Neural cell (in vitro differentiated cells): ENCODE measurements at regions not wholly inside any gene's neighbourhood (a gene's known extent, or its start where the extent isn't known, plus 50 kb on each side); places are given as distances from the start of the nearest gene placed in this dataset.

ENCODE experiments used
- H2AFZ ChIP-seq: fragments of 200-600, 300-800 bp; sonication (generic), shearing (Covaris generic); 2 replicates; pipeline ENCODE4 v1.6.0; 2014; ENCODE audit warnings: low read depth, mild to moderate bottlenecking, antibody characterized with exemption, low read length, moderate library complexity
- H3F3A ChIP-seq: fragments of 200-600 bp; shearing (Covaris generic); 2 replicates; pipeline ENCODE4 v1.6.1; 2016; ENCODE audit warnings: mild to moderate bottlenecking, moderate library complexity, mixed read lengths, antibody characterized with exemption, low read length; ENCODE audit not compliant: insufficient read depth, poor library complexity, severe bottlenecking
- H3K27ac ChIP-seq: fragments of 200-600, 300-800 bp; sonication (generic), shearing (Covaris generic); 2 replicates; pipeline ENCODE4 v1.5.1; 2014; ENCODE audit warnings: mild to moderate bottlenecking, low read length, moderate library complexity
- H3K27me3 ChIP-seq: fragments of 300-800, 200-600 bp; sonication (generic), shearing (Covaris generic); 2 replicates; pipeline ENCODE4 v1.6.0; 2014; ENCODE audit warnings: mild to moderate bottlenecking, low read depth, low read length, moderate library complexity; ENCODE audit not compliant: insufficient read depth
- H3K36me3 ChIP-seq: fragments of 300-800, 200-600 bp; sonication (generic), shearing (Covaris generic); 2 replicates; pipeline ENCODE4 v1.5.1; 2014; ENCODE audit warnings: mild to moderate bottlenecking, antibody characterized with exemption, low read length, moderate library complexity; ENCODE audit not compliant: insufficient read depth
- H3K4me2 ChIP-seq: fragments of 300-800, 200-600 bp; sonication (generic), shearing (Covaris generic); 2 replicates; pipeline ENCODE4 v1.6.0; 2014; ENCODE audit warnings: mild to moderate bottlenecking, low read length
- H3K4me3 ChIP-seq: fragments of 300-800, 200-600 bp; sonication (generic), shearing (Covaris generic); 2 replicates; pipeline ENCODE4 v1.5.1; 2014; ENCODE audit warnings: mild to moderate bottlenecking, low read length, moderate library complexity
- H3K79me2 ChIP-seq: fragments of 200-600 bp; shearing (Covaris generic); replicated peaks from 2 replicates; pipeline ENCODE4 v1.6.0; 2014; ENCODE audit warnings: mild to moderate bottlenecking, low read length, moderate library complexity; ENCODE audit not compliant: insufficient read depth
- H3K9ac ChIP-seq: fragments of 300-800, 200-600 bp; sonication (generic), shearing (Covaris generic); 2 replicates; pipeline ENCODE4 v1.6.1; 2016; ENCODE audit warnings: mild to moderate bottlenecking, low read length, mixed read lengths
- H3K9me2 ChIP-seq: fragments of 200-600 bp; shearing (Covaris generic); 2 replicates; pipeline ENCODE4 v1.6.1; 2016; ENCODE audit warnings: mild to moderate bottlenecking, low read length, mixed read lengths; ENCODE audit not compliant: insufficient read depth
- H3K9me3 ChIP-seq: fragments of 200-600, 300-800 bp; sonication (generic), shearing (Covaris generic); 2 replicates; pipeline ENCODE4 v1.6.1; 2016; ENCODE audit warnings: mild to moderate bottlenecking, mixed run types, low read length, moderate library complexity, mixed read lengths
- H4K20me1 ChIP-seq: fragments of 200-600 bp; shearing (Covaris generic); 2 replicates; pipeline ENCODE4 v1.6.1; 2016; ENCODE audit warnings: mild to moderate bottlenecking, mixed run types; ENCODE audit not compliant: insufficient read depth
- EP300 ChIP-seq: fragments of 450-650 bp; conservative IDR thresholded peaks from 2 replicates; pipeline ENCODE4 v1.6.1; 2014; ENCODE audit warnings: antibody characterized with exemption, mild to moderate bottlenecking, moderate library complexity; ENCODE audit not compliant: poor library complexity, severe bottlenecking
- EZH2 ChIP-seq: fragments of 200-600, 300-800 bp; shearing (Covaris generic), sonication (generic); IDR thresholded peaks from 2 replicates; pipeline ENCODE4 v1.6.1; 2014; ENCODE audit warnings: antibody characterized with exemption, low read length, borderline replicate concordance, mild to moderate bottlenecking; ENCODE audit not compliant: insufficient read depth, poor library complexity, severe bottlenecking
- MXI1 ChIP-seq: fragments of 450-650 bp; conservative IDR thresholded peaks from 2 replicates; pipeline ENCODE4 v1.6.1; 2014; ENCODE audit warnings: antibody characterized with exemption, mild to moderate bottlenecking; ENCODE audit not compliant: poor library complexity, severe bottlenecking
- POLR2AphosphoS5 ChIP-seq: IDR thresholded peaks from 2 replicates; pipeline ENCODE4 v1.6.1; 2012
- RAD21 ChIP-seq: fragments of 450-650 bp; conservative IDR thresholded peaks from 2 replicates; pipeline ENCODE4 v1.6.1; 2014; ENCODE audit warnings: antibody characterized with exemption, mild to moderate bottlenecking, moderate library complexity
- SMC3 ChIP-seq: fragments of 450-650 bp; conservative IDR thresholded peaks from 2 replicates; pipeline ENCODE4 v1.6.1; 2014; ENCODE audit warnings: antibody characterized with exemption, mild to moderate bottlenecking, moderate library complexity; ENCODE audit not compliant: poor library complexity
- TAF1 ChIP-seq: IDR thresholded peaks from 2 replicates; pipeline ENCODE4 v1.6.1; 2012; ENCODE audit warnings: low read depth
- TF ChIP-seq, protein P1 (sequence below): IDR thresholded peaks from 2 replicates; pipeline ENCODE4 v1.6.1; 2012; ENCODE audit warnings: borderline replicate concordance
- TF ChIP-seq, protein P2 (sequence below): fragments of 450-650 bp; IDR thresholded peaks from 2 replicates; pipeline ENCODE4 v1.5.1; 2014; ENCODE audit warnings: antibody characterized with exemption, mild to moderate bottlenecking, moderate library complexity; ENCODE audit not compliant: poor library complexity, severe bottlenecking

DNA sequence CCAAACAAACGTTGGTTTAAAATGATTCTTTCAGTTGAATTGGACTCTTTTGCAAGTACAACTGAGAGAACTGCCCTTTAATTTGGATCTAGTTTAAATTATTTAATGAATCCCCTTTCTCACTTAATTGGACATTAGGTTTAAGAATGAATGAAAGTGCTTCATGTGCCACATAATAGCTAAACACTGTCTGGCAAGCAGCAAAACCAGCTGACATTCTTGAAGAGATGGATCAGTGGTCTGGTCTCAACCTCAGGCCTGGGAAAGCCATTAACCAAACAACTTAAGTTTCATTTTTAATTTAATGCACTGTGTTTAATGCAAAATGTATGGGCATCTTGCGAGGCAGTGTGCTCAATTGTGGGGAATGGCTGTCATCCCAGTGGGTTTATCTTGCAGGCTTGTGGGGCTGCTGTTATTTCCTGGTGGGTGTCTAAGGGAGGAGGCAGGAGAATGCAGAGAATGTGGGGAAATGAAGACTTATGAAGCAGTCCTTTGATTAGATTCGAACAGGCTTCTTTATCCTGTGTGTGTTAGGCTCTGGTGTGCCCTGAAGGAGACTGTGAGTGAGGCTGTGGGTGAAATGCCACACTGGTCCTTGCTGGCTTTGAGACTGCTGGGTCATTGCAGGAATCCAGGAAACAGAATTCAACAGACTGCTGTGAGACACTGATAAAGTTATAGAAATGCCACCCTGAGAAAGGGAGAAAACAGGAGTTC lies 144.1 kb upstream of the PELI2 start:
- H3K9me2 ChIP-seq: no peaks in the 10 kb centered on the region
- H3K27ac ChIP-seq: no peak overlapping the region
- no peak overlapping the region for H3K4me2 ChIP-seq
- no peaks in the 10 kb centered on the region for H3K79me2 ChIP-seq
- no peak for TF ChIP-seq MXI1
- no peak for TF ChIP-seq POLR2AphosphoS5
- TF ChIP-seq TAF1: no peak
- TF ChIP-seq EZH2: no peak
- TF ChIP-seq RAD21: no peak
- TF ChIP-seq SMC3: no peak
- H3K4me3 ChIP-seq: no peak overlapping the region
- no peaks in the 10 kb centered on the region for H4K20me1 ChIP-seq
- H3K9me3 ChIP-seq: no peaks in the 10 kb centered on the region
- no peaks in the 10 kb centered on the region for H3K36me3 ChIP-seq
- H3F3A ChIP-seq: no peaks in the 10 kb centered on the region
- H3K27me3 ChIP-seq: no peaks in the 10 kb centered on the region
- H2AFZ ChIP-seq: no peak overlapping the region
- H3K9ac ChIP-seq: no peak overlapping the region

DNA sequence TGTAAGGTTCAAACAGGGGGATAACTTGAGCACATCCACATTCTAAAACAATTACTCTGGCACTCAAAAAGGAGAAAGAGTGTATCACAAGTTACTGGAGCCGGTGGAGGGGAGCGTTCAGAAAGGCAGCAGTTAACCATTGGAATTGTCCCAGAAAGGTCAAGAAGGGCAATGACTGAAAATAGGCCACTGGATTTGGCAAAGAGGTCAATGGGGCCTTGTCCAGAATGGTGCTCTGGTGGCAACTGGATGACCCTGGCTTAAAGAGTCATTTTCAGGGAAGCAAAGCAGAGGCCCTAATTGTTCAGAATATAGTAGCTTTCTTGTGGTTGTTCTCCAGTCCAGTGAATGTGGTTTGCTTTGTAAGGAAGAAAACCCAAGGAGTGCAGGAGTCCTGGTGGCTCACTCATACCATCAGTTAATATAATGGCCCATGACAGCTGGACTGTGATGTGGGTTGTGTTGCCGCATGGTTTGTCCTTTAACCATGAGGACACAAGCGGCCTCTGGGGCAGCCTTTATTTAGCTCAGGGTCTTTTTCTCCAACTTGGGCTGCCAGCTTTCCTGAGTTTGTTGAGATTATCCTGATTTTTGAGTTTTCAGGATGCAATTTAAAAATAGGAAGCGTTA lies 142.8 kb upstream of the PELI2 start:
- TF ChIP-seq EP300 (no peak), TAF1 (no peak), RAD21 (no peak), EZH2 (no peak)
- Histone ChIP-seq H3K4me2 (no peak overlapping the region), H3K9me3 (no peaks in the 10 kb centered on the region), H3K9me2 (no peaks in the 10 kb centered on the region), H3F3A (no peaks in the 10 kb centered on the region), H3K79me2 (no peaks in the 10 kb centered on the region), H3K36me3 (no peaks in the 10 kb centered on the region), H3K27ac (no peak overlapping the region), H2AFZ (no peak overlapping the region), H3K9ac (no peak overlapping the region), H3K4me3 (no peak overlapping the region), H3K27me3 (no peaks in the 10 kb centered on the region), H4K20me1 (no peaks in the 10 kb centered on the region)

DNA sequence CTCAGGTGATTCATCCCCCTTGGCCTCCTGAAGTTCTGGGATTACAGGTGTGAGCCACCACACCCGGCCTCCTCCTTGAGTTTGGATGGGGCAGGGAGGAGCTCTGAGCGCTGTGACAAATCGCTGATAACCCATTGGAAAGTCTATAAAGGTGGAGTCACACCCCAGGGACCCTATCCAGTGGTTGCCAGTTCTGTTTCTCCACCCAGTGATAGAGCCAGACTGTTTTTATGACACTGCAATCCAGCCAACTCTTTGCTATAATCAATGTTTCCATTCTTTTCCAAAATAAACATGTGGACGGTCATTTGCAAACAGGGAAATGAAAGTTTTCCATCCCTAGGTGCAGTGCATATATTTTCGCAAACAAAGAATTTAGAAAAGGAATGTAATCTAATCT lies 142.0 kb upstream of the PELI2 start:
- no peak overlapping the region for H3K4me2 ChIP-seq
- no peak for TF ChIP-seq TAF1
- TF ChIP-seq EP300: no peak
- TF ChIP-seq EZH2: no peak
- TF ChIP-seq POLR2AphosphoS5: no peak
- TF ChIP-seq RAD21: no peak
- no peak for TF ChIP-seq SMC3
- TF ChIP-seq, protein P1, sequence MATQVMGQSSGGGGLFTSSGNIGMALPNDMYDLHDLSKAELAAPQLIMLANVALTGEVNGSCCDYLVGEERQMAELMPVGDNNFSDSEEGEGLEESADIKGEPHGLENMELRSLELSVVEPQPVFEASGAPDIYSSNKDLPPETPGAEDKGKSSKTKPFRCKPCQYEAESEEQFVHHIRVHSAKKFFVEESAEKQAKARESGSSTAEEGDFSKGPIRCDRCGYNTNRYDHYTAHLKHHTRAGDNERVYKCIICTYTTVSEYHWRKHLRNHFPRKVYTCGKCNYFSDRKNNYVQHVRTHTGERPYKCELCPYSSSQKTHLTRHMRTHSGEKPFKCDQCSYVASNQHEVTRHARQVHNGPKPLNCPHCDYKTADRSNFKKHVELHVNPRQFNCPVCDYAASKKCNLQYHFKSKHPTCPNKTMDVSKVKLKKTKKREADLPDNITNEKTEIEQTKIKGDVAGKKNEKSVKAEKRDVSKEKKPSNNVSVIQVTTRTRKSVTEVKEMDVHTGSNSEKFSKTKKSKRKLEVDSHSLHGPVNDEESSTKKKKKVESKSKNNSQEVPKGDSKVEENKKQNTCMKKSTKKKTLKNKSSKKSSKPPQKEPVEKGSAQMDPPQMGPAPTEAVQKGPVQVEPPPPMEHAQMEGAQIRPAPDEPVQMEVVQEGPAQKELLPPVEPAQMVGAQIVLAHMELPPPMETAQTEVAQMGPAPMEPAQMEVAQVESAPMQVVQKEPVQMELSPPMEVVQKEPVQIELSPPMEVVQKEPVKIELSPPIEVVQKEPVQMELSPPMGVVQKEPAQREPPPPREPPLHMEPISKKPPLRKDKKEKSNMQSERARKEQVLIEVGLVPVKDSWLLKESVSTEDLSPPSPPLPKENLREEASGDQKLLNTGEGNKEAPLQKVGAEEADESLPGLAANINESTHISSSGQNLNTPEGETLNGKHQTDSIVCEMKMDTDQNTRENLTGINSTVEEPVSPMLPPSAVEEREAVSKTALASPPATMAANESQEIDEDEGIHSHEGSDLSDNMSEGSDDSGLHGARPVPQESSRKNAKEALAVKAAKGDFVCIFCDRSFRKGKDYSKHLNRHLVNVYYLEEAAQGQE: no peak
- TF ChIP-seq, protein P2, sequence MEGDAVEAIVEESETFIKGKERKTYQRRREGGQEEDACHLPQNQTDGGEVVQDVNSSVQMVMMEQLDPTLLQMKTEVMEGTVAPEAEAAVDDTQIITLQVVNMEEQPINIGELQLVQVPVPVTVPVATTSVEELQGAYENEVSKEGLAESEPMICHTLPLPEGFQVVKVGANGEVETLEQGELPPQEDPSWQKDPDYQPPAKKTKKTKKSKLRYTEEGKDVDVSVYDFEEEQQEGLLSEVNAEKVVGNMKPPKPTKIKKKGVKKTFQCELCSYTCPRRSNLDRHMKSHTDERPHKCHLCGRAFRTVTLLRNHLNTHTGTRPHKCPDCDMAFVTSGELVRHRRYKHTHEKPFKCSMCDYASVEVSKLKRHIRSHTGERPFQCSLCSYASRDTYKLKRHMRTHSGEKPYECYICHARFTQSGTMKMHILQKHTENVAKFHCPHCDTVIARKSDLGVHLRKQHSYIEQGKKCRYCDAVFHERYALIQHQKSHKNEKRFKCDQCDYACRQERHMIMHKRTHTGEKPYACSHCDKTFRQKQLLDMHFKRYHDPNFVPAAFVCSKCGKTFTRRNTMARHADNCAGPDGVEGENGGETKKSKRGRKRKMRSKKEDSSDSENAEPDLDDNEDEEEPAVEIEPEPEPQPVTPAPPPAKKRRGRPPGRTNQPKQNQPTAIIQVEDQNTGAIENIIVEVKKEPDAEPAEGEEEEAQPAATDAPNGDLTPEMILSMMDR: no peak
- TF ChIP-seq MXI1: no peak
- H4K20me1 ChIP-seq: no peaks in the 10 kb centered on the region
- H3K79me2 ChIP-seq: no peaks in the 10 kb centered on the region
- no peaks in the 10 kb centered on the region for H3K27me3 ChIP-seq
- H3K27ac ChIP-seq: no peak overlapping the region
- H3K4me3 ChIP-seq: no peak overlapping the region
- no peak overlapping the region for H3K9ac ChIP-seq
- H2AFZ ChIP-seq: no peak overlapping the region
- H3K9me3 ChIP-seq: no peaks in the 10 kb centered on the region
- H3F3A ChIP-seq: no peaks in the 10 kb centered on the region
- no peaks in the 10 kb centered on the region for H3K36me3 ChIP-seq
- H3K9me2 ChIP-seq: no peaks in the 10 kb centered on the region
